Hematopoietic multipotent progenitor cell treated with erythropoietin and hydrocortisone succinate and interleukin-3 and kit ligand, for 6 days (in vitro differentiated cells): ENCODE measurements at regions not wholly inside any gene's neighbourhood (a gene's known extent, or its start where the extent isn't known, plus 50 kb on each side); places are given as distances from the start of the nearest gene placed in this dataset.
"Not testable (repeated sequence)": the region's sequence is repeated elsewhere in the genome, so short reads cannot be mapped to it uniquely, and the experiment has no call there.

Experiments used
- DNase-seq: peaks from one replicate; pipeline ENCODE4 v3.0.0-alpha.2; 2015

DNA sequence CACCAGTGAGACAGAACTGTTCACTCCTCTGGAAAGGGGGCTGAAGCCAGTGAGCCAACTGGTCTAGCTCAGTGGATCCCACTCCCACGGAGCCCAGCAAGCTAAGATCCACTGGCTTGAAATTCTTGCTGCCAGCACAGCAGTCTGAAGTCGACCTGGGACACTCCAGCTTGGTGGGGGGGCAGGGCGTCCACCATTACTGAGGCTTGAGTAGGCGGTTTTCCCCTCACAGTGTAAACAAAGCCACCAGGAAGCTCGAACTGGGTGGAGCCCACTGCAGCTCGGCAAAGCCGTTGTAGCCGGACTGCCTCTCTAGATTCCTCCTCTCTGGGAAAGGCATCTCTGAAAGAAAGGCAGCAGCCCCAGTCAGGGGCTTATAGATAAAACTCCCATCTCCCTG lies 52.3 kb upstream of the BBX start:
- DNase-seq = not testable (repeated sequence)
